SK-N-SH (cell line): ENCODE measurements at regions not wholly inside any gene's neighbourhood (a gene's known extent, or its start where the extent isn't known, plus 50 kb on each side); places are given as distances from the start of the nearest gene placed in this dataset.

Experiments used
- EP300 ChIP-seq, 2 experiments: IDR thresholded peaks; 2 replicates each; pipeline versions ENCODE4 v1.4.0 to v1.6.1; 2012; ENCODE audit warnings: borderline replicate concordance in 1 of 2, low read depth in 1 of 2, low read length in 1 of 2
- FOXJ3 ChIP-seq: sonication (generic); formaldehyde crosslinking; IDR thresholded peaks from 2 replicates; pipeline ENCODE4 v1.5.1; 2020; ENCODE audit warnings: mild to moderate bottlenecking, missing genetic modification reagents
- MXI1 ChIP-seq: IDR thresholded peaks from 2 replicates; pipeline ENCODE4 v1.6.1; 2012; ENCODE audit warnings: mild to moderate bottlenecking, low read depth, low read length, improper control_type of control experiment
- NRF1 ChIP-seq: IDR thresholded peaks from 2 replicates; pipeline ENCODE4 v1.6.1; 2012; ENCODE audit warnings: low read depth, mild to moderate bottlenecking, low read length
- SMC3 ChIP-seq: IDR thresholded peaks from 2 replicates; pipeline ENCODE4 v1.6.1; 2012; ENCODE audit warnings: low read depth, low read length, improper control_type of control experiment
- TCF12 ChIP-seq: IDR thresholded peaks from 2 replicates; pipeline ENCODE4 v1.4.0; 2012
- YY1 ChIP-seq: IDR thresholded peaks from 2 replicates; pipeline ENCODE4 v1.4.0; 2012; ENCODE audit warnings: low read depth, mild to moderate bottlenecking
- TF ChIP-seq, protein P1 (sequence below): fragments of 200-600 bp; sonication (generic); IDR thresholded peaks from 2 replicates; pipeline ENCODE4 v1.6.1; 2017; ENCODE audit warnings: antibody characterized with exemption, mild to moderate bottlenecking, moderate library complexity

DNA sequence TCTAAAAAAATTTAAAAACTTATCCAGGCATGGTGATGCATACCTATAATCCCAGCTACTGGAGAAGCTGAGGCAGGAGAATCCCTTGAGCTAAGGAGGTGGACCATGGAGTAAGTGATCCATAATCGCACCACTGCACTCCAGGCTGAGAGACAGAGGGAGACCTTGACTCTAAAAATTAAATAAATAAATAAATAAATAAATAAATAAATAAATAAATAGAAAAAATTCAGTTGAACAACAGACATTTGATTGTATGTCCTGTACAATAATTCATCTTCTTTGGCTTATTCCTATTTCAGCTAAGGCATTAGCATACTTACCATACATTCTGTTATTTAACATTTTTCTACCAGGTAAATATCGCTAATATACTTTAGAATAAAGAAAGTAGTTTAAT is 726.1 kb upstream of the GALNTL6 start:
- TF ChIP-seq, protein P1, sequence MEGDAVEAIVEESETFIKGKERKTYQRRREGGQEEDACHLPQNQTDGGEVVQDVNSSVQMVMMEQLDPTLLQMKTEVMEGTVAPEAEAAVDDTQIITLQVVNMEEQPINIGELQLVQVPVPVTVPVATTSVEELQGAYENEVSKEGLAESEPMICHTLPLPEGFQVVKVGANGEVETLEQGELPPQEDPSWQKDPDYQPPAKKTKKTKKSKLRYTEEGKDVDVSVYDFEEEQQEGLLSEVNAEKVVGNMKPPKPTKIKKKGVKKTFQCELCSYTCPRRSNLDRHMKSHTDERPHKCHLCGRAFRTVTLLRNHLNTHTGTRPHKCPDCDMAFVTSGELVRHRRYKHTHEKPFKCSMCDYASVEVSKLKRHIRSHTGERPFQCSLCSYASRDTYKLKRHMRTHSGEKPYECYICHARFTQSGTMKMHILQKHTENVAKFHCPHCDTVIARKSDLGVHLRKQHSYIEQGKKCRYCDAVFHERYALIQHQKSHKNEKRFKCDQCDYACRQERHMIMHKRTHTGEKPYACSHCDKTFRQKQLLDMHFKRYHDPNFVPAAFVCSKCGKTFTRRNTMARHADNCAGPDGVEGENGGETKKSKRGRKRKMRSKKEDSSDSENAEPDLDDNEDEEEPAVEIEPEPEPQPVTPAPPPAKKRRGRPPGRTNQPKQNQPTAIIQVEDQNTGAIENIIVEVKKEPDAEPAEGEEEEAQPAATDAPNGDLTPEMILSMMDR = no peak
- TF ChIP-seq SMC3 (no peak), NRF1 (no peak), MXI1 (no peak), TCF12 (no peak), FOXJ3 (no peak), YY1 (no peak), EP300 (IDR thresholded peaks at IDR 0.05; ENCODE audit: borderline replicate concordance in 1 of 2, low read depth in 1 of 2, low read length in 1 of 2) (no peak)
